OCI-LY7 (cell line): ENCODE measurements at regions not wholly inside any gene's neighbourhood (a gene's known extent, or its start where the extent isn't known, plus 50 kb on each side); places are given as distances from the start of the nearest gene placed in this dataset.

Experiments
- EZH2phosphoT487 ChIP-seq: fragments of 200-600 bp; sonication (generic); IDR thresholded peaks from 2 replicates; pipeline ENCODE4 v1.6.1; 2018; ENCODE audit warnings: low read depth, borderline replicate concordance, mild to moderate bottlenecking, mixed run types, antibody characterized with exemption, low read length, moderate library complexity, mixed read lengths
- TF ChIP-seq, protein P1 (sequence below): fragments of 200-600 bp; sonication (generic); conservative IDR thresholded peaks from 2 replicates; pipeline ENCODE4 v1.5.1; 2014; ENCODE audit warnings: mild to moderate bottlenecking, antibody characterized with exemption, low read length, moderate library complexity, mixed read lengths

DNA sequence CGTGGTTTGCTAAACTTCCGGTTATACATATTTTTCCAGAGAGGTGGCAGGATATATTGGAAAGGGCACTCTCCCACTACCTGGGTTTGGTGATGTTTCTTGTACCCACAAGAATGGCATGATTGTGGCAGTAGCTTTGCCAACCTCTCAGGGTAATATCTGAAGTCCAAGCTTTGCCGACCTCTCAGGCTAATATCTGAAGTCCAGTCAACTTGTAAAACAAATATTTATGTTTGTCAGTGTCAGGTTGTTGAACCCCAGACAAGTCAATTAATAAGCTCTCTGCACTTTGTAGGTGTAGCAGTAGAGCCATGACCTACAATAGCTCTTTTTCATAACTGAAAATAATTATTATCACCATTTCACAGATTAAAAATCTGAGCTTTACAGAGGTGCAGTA is 167.0 kb downstream of the POU4F1 start:
- TF ChIP-seq, protein P1, sequence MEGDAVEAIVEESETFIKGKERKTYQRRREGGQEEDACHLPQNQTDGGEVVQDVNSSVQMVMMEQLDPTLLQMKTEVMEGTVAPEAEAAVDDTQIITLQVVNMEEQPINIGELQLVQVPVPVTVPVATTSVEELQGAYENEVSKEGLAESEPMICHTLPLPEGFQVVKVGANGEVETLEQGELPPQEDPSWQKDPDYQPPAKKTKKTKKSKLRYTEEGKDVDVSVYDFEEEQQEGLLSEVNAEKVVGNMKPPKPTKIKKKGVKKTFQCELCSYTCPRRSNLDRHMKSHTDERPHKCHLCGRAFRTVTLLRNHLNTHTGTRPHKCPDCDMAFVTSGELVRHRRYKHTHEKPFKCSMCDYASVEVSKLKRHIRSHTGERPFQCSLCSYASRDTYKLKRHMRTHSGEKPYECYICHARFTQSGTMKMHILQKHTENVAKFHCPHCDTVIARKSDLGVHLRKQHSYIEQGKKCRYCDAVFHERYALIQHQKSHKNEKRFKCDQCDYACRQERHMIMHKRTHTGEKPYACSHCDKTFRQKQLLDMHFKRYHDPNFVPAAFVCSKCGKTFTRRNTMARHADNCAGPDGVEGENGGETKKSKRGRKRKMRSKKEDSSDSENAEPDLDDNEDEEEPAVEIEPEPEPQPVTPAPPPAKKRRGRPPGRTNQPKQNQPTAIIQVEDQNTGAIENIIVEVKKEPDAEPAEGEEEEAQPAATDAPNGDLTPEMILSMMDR, result no peak
- TF ChIP-seq EZH2phosphoT487, result no peak
